IPS-20b (cell line): ENCODE measurements at regions not wholly inside any gene's neighbourhood (a gene's known extent, or its start where the extent isn't known, plus 50 kb on each side); places are given as distances from the start of the nearest gene placed in this dataset.
"Not testable (repeated sequence)": the region's sequence is repeated elsewhere in the genome, so short reads cannot be mapped to it uniquely, and the experiment has no call there.

Experiments used
- H3K27ac ChIP-seq: one replicate; pipeline ENCODE4 v1.5.1; 2013; ENCODE audit warnings: low read length
- H3K27me3 ChIP-seq: 2 replicates; pipeline ENCODE4 v1.6.1; 2013; ENCODE audit warnings: mild to moderate bottlenecking, low read length, inconsistent platforms; ENCODE audit not compliant: insufficient read depth
- H3K36me3 ChIP-seq: 2 replicates; pipeline ENCODE4 v1.6.1; 2013; ENCODE audit warnings: low read depth, mild to moderate bottlenecking, inconsistent platforms, low read length, moderate library complexity; ENCODE audit not compliant: insufficient read depth
- H3K4me1 ChIP-seq: 2 replicates; pipeline ENCODE4 v1.6.1; 2013; ENCODE audit warnings: mild to moderate bottlenecking, control low read depth, inconsistent platforms, low read length, moderate library complexity; ENCODE audit not compliant: insufficient read depth
- H3K4me3 ChIP-seq: 2 replicates; pipeline ENCODE4 v1.5.1; 2013; ENCODE audit warnings: mild to moderate bottlenecking, low read length, inconsistent platforms
- H3K9ac ChIP-seq: 2 replicates; pipeline ENCODE4 v1.6.1; 2013; ENCODE audit warnings: low read depth, mild to moderate bottlenecking, inconsistent platforms, low read length, moderate library complexity
- H3K9me3 ChIP-seq: 2 replicates; pipeline ENCODE4 v1.6.1; 2013; ENCODE audit warnings: mild to moderate bottlenecking, low read depth, low read length, inconsistent platforms; ENCODE audit not compliant: insufficient read depth

DNA sequence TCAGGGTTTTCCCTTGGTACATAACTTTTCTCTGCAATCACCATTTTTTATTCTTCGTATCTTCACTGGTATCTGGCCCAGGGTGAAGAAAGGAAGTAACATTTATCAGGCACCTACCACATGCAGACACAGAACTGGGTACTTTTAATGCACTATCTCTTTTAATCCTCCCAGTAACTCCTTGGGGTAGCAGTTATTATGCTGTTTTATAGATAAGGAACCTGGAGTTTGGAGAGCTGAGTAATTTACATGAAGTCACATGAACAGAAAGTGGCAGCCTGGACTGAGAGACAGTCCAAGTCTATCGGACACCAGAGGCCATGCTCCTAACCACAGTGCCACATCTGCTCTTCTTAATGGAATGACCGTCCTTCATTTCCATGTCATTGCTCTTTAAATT is 117.1 kb upstream of the PODXL start:
- Histone ChIP-seq H3K4me1 (no peaks in the 10 kb centered on the region), H3K36me3 (no peaks in the 10 kb centered on the region), H3K4me3 (no peak overlapping the region), H3K27ac (no peak overlapping the region), H3K9me3 (no peaks in the 10 kb centered on the region), H3K27me3 (no peaks in the 10 kb centered on the region), H3K9ac (no peak overlapping the region)

DNA sequence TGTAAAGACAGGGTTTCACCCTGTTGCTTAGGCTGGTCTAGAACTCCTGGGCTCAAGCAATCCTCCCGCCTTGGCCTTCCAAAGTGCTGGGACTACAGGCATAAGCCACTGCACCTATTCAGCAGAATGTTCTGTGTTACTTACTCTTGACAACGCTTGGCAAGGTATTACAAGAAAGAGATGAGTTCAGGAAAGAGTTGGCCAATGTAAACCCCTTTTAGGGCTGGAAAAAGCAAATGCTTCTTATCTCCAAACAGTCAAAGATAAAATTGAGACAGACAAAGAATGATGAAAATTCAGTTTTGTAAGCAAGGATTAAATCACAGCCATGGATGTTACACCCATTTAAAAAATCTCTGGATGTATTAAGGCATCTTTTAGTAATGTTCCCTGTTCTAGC is 114.0 kb upstream of the PODXL start:
- no peaks in the 10 kb centered on the region for H3K4me1 ChIP-seq
- no peak overlapping the region for H3K9ac ChIP-seq
- H3K27me3 ChIP-seq: no peaks in the 10 kb centered on the region

DNA sequence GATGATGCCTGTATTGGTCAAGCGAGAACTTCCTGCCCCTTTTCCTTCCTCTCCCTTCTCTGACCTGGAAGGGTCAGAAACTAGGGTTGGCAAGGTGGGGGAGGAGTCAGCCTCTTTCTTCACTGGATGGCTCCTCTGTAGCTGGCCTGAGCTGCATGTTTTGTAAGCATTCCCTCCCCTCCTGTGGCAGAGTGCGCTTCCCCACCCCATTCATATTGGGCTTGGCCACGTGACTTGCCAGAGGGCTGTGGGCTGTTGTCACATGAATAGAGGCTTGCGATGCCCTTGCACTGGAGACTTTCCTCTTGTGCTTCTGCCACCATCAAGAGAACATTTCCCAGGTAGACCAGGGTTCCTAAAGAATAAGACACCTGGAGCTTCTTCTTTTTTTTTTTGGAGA is 111.3 kb upstream of the PODXL start:
- no peak overlapping the region for H3K27ac ChIP-seq
- 0 out of 2 replicates have a peak, but pooled peaks cover 3% of the 10 kb centered on the region for H3K9me3 ChIP-seq
- no peaks in the 10 kb centered on the region for H3K27me3 ChIP-seq
- H3K36me3 ChIP-seq: no peaks in the 10 kb centered on the region
- H3K4me1 ChIP-seq: peaks cover 7% of the 10 kb centered on the region; the same call in 1 of the 2 replicates
- no peak overlapping the region for H3K9ac ChIP-seq
- no peak overlapping the region for H3K4me3 ChIP-seq

More for the DNA sequence above, 114.0 kb upstream of the PODXL start:
- no peak overlapping the region for H3K27ac ChIP-seq
- no peak overlapping the region for H3K4me3 ChIP-seq
- 0 out of 2 replicates have a peak, but pooled peaks cover 3% of the 10 kb centered on the region for H3K9me3 ChIP-seq
- no peaks in the 10 kb centered on the region for H3K36me3 ChIP-seq

DNA sequence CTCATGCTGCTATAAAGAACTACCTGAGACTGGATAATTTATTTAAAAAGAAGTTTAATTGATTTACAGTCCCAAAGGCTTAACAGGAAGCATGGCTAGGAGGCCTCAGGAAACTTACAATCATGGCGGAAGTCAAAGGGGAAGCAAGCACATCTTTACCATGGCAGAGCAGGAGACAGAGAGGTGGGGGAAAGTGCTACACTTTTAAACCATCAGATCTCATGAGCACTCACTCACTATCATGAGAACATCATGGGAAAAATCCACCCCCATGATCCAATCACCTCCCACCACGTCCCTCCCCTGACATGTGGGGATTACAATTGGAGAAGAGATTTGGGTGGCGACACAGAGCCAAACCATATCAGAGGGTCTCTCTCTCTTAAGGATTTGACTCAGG is 108.6 kb upstream of the PODXL start:
- no peak overlapping the region for H3K27ac ChIP-seq
- H3K4me3 ChIP-seq: no peak overlapping the region
- no peak overlapping the region for H3K9ac ChIP-seq
- H3K36me3 ChIP-seq: no peaks in the 10 kb centered on the region
- H3K27me3 ChIP-seq: no peaks in the 10 kb centered on the region
- 0 out of 2 replicates have a peak, but pooled peaks cover 3% of the 10 kb centered on the region for H3K9me3 ChIP-seq
- H3K4me1 ChIP-seq: peaks cover 10% of the 10 kb centered on the region; the same call in 1 of the 2 replicates

DNA sequence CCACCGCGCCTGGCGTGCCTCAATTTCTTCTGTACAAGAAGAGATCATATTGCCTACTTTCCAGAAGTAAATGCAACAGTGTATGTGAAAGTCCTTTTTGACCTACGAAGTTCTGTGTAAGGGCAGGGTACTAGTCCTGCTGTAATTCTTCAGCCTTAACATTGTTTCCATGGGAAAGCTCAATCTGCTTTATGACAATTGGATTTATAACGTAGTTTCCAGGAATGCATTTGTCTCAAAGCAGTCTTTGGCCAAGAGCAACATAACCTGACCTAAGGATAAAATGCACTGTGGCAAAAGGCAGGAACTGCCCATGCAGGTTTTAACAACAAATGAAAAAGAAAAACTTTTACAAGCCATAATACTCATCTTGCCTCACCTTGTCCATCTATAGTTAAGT is 108.1 kb upstream of the PODXL start:
- H3K9me3 ChIP-seq: 0 out of 2 replicates have a peak, but pooled peaks cover 3% of the 10 kb centered on the region
- no peak overlapping the region for H3K27ac ChIP-seq
- H3K27me3 ChIP-seq: no peaks in the 10 kb centered on the region
- H3K36me3 ChIP-seq: no peaks in the 10 kb centered on the region
- H3K4me3 ChIP-seq: no peak overlapping the region
- no peak overlapping the region for H3K9ac ChIP-seq
- peaks cover 10% of the 10 kb centered on the region; the same call in 1 of the 2 replicates for H3K4me1 ChIP-seq

DNA sequence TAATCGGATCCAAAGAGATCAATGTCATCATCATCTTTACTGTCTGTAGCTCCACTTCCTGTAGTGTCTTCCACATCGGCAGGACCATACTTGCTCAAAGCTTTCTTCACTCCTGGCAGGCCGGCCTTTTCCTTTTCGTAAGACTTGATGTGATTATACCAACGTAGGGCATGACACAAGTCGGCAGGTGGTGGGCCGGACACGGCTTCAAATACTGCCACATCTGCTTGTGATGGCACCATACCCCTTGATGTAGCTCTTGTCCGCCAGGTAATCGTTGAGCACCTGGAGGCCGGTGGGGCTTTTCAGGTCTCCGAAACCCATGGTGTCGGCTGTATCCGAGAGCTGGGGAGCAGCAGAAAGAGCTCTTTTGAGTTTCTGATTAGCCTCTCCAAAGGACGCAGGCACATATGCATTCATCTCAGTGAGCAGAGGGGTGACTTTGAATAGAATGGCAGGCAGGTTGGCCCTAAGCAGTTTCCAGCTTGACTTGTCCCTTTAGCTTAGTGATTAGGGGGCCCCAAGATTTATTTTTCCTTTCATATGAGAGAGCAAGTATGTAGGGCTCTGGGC is 106.0 kb upstream of the PODXL start:
- not testable (repeated sequence) for H3K9ac ChIP-seq, H3K36me3 ChIP-seq, H3K9me3 ChIP-seq, H3K4me3 ChIP-seq, H3K4me1 ChIP-seq, H3K27ac ChIP-seq, H3K27me3 ChIP-seq

DNA sequence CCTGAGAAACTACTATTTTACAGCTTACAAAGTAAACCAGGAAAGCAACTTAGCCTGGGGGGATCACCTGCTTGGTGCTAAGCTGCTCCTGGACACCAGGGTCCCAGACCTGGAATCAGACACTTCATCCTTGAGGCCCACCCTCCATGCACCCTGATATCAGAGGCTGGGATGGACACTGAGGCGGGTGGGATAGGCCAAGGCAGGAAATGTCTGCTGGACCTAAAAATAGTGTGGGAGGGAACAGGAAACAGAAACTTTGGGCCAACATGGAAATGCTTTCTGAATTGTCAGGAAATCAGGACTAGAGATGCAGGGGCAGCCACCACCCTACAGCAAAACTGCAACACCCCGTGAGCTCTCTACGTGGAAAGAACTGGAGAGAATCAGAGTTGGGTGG is 101.5 kb upstream of the PODXL start:
- H3K4me3 ChIP-seq: no peak overlapping the region
- no peak overlapping the region for H3K27ac ChIP-seq
- H3K36me3 ChIP-seq: no peaks in the 10 kb centered on the region
- no peak overlapping the region for H3K9ac ChIP-seq
- no peaks in the 10 kb centered on the region for H3K27me3 ChIP-seq
- no peaks in the 10 kb centered on the region for H3K9me3 ChIP-seq
- peaks cover 4% of the 10 kb centered on the region; the same call in 1 of the 2 replicates for H3K4me1 ChIP-seq

DNA sequence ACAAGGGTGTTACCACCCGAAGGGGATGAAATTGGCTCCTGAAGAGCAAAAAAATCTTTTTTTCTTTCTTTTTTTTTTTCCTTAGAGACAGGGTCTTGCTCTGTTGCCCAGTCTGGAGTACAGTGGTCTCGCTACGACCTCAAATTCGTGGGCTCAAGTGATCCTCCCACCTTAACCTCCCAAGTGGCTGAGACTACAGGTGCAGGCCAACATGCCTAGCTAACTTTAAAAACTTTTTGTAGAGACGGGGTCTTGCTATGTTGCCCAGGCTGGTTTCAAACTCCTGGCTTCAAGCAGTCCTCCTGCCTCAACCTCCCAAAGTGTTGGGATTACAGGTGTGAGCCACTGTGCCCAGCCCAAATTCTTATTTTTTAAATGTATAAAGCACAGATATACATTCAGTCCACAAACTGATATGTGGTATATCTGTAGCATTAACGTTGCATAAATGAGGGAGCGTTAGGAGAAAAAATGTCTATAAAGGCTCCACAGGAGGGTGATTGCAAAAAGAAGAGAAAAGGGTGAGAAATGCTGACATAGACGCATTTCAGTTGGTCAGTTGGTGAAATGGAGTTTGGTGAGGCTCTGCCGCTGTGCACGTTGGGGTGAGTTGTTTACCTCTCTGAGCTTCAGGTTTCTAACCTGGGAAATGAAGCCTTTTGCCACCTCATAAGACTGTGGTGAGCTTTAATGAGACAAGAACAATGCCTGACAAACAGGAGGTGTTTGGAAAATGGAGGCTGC is 100.7 kb upstream of the PODXL start:
- Histone ChIP-seq H3K27ac (no peak overlapping the region), H3K36me3 (no peaks in the 10 kb centered on the region), H3K4me3 (no peak overlapping the region), H3K4me1 (peaks cover 1% of the 10 kb centered on the region; the same call in 1 of the 2 replicates), H3K27me3 (no peaks in the 10 kb centered on the region), H3K9ac (no peak overlapping the region), H3K9me3 (no peaks in the 10 kb centered on the region)

DNA sequence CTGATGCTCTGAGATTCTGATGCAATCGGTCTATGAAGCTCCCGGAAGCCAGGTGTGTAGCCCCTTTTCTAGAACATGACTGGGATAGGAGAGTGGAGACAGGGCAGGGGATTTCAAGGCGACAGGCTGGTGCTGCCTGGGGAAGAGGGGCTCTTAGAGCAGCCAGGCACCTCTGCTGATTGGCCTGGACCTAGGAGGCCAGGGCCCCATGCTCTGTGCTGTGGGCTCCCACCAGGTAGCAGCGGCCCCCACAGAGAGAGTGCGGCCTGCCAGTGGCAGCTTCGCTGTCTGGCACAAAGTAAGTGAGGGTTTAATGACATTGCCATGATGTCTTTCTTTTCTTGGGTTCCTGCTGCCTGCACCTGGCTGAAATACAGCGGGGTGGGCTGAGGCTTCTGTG is 99.4 kb upstream of the PODXL start:
- Histone ChIP-seq H3K36me3 (no peaks in the 10 kb centered on the region), H3K4me1 (peaks cover 3% of the 10 kb centered on the region; the same call in 1 of the 2 replicates), H3K4me3 (no peak overlapping the region), H3K9ac (no peak overlapping the region), H3K27ac (no peak overlapping the region), H3K27me3 (no peaks in the 10 kb centered on the region), H3K9me3 (no peaks in the 10 kb centered on the region)

DNA sequence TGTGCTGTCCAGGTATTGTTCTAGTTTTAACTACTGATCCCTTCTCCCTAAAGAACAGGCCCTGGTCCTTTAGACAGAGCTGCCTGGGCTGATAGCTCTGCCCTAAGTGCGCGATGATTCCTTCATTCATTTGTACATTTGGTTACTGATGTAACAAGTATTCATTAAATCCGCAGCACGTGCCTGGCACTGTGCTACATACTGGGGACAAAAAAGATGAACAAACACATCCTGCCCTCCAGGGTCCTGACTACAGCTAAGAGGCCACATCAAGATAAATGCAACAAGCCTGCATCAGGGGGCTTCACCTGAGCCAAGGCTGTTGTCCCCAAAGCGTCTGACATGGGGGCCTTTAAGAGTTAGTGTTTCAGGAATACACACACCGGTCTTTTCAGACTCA is 99.0 kb upstream of the PODXL start:
- Histone ChIP-seq H3K36me3 (no peaks in the 10 kb centered on the region), H3K27ac (no peak overlapping the region), H3K9me3 (no peaks in the 10 kb centered on the region), H3K9ac (no peak overlapping the region), H3K27me3 (no peaks in the 10 kb centered on the region), H3K4me1 (peaks cover 3% of the 10 kb centered on the region; the same call in 1 of the 2 replicates), H3K4me3 (no peak overlapping the region)

DNA sequence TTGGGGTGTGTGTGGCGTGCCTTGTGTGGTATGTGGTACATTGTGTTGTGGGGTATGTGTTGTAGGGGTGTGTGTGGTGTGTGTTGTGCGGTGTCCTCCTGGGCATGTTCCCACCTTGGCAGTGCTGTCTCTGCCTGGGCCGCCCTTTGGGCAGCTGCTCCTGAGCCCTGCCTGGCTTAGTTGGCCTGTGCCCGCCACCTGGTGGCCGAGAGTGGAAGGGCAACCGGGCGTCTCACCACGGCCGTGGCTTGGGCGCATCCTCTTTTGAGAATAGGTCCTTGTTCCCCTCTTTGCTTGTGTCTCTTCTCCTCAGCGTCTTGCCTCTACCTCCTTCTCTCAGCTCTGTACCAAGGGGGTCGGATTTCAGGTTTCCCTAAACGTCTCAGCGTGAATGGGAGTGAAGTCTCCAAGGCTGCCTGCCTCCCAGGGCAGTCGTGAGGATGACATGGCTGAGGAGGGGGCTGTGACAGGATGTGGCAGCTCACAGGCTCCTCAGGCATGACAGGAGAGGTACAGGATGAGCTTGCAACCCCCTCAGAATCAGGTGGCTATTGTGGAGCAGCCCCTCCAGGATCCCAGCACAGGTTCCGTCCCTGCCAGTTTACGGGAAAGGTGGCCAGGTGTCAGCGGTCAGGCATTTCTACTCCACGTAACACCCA is 98.4 kb upstream of the PODXL start:
- Histone ChIP-seq H3K9ac (no peak overlapping the region), H3K9me3 (no peaks in the 10 kb centered on the region), H3K4me1 (peaks cover 3% of the 10 kb centered on the region), H3K27ac (no peak overlapping the region), H3K4me3 (no peak overlapping the region), H3K36me3 (no peaks in the 10 kb centered on the region), H3K27me3 (no peaks in the 10 kb centered on the region)

DNA sequence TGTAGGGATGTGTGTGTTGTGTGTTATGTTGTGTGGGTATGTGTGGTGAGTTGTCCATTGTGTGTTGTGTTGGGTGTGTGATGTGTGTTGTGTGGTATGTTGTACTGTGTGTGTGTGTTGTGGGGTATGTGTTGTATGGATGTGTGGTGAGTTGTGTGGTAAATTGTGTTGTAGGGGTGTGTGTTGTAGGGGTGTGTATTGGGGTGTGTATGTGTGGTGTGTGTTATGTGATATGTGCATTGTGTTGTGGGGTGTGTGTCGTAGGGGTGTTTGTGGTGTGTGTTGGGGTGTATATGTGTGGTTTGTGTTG is 97.8 kb upstream of the PODXL start:
- Histone ChIP-seq H3K4me1 (peaks cover 8% of the 10 kb centered on the region), H3K4me3 (no peak overlapping the region), H3K27ac (no peak overlapping the region), H3K9me3 (no peaks in the 10 kb centered on the region), H3K27me3 (no peaks in the 10 kb centered on the region), H3K9ac (no peak overlapping the region), H3K36me3 (no peaks in the 10 kb centered on the region)
